Gastrocnemius medialis (tissue), 4 donors: ENCODE measurements at regions not wholly inside any gene's neighbourhood (a gene's known extent, or its start where the extent isn't known, plus 50 kb on each side); places are given as distances from the start of the nearest gene placed in this dataset.

Experiments
- POLR2A ChIP-seq, 2 donors: fragments of 450-650 bp; IDR thresholded peaks; one replicate each; pipeline ENCODE4 v1.6.1; 2017; ENCODE audit warnings: antibody characterized with exemption in 2 of 2, mild to moderate bottlenecking in 2 of 2, moderate library complexity in 2 of 2
- TF ChIP-seq, protein P1 (sequence below), 5 experiments: fragments of 450-650 bp in 3 of 5; fragments of 200-600 bp in 2 of 5; sonication (generic) in 2 of 5; IDR thresholded peaks in 4 of 5; conservative IDR thresholded peaks in 1 of 5; 1 replicate in 4 of 5; 2 replicates in 1 of 5; pipeline ENCODE4 v1.5.1; 2016 to 2019; ENCODE audit warnings: antibody characterized with exemption in 5 of 5, mild to moderate bottlenecking in 3 of 5, moderate library complexity in 3 of 5

- TF ChIP-seq, protein P1, sequence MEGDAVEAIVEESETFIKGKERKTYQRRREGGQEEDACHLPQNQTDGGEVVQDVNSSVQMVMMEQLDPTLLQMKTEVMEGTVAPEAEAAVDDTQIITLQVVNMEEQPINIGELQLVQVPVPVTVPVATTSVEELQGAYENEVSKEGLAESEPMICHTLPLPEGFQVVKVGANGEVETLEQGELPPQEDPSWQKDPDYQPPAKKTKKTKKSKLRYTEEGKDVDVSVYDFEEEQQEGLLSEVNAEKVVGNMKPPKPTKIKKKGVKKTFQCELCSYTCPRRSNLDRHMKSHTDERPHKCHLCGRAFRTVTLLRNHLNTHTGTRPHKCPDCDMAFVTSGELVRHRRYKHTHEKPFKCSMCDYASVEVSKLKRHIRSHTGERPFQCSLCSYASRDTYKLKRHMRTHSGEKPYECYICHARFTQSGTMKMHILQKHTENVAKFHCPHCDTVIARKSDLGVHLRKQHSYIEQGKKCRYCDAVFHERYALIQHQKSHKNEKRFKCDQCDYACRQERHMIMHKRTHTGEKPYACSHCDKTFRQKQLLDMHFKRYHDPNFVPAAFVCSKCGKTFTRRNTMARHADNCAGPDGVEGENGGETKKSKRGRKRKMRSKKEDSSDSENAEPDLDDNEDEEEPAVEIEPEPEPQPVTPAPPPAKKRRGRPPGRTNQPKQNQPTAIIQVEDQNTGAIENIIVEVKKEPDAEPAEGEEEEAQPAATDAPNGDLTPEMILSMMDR (IDR thresholded peaks at IDR 0.05 in 4 of 5, conservative IDR thresholded peaks at IDR 0.05 in 1 of 5), result no peak
- TF ChIP-seq POLR2A (IDR thresholded peaks at IDR 0.05), result no peak
Measured at GRCh38 chr14:56422221-56422620, 157.4 kb upstream of the TMEM260 start.
